Astrocyte of the cerebellum (primary cell): ENCODE measurements at regions not wholly inside any gene's neighbourhood (a gene's known extent, or its start where the extent isn't known, plus 50 kb on each side); places are given as distances from the start of the nearest gene placed in this dataset.
"Not testable (repeated sequence)": the region's sequence is repeated elsewhere in the genome, so short reads cannot be mapped to it uniquely, and the experiment has no call there.

ENCODE experiments used
- DNase-seq: peaks from one replicate; pipeline ENCODE4 v3.0.0-alpha.2; 2011; ENCODE audit warnings: low read depth
- H3K4me3 ChIP-seq: 2 replicates; pipeline ENCODE4 v1.5.1; 2011; ENCODE audit warnings: mild to moderate bottlenecking, low read depth, low read length, moderate library complexity
- CTCF ChIP-seq: IDR thresholded peaks from 2 replicates; pipeline ENCODE4 v1.5.1; 2012; ENCODE audit warnings: low read length, low read depth, moderate library complexity, mild to moderate bottlenecking; ENCODE audit errors: missing control alignments
- in situ Hi-C: cut with HindIII; loops from 2 replicates; pipeline ENCODE4 v1.10.0; 2017; ENCODE audit warnings: low sequenced_read_pairs

- TF ChIP-seq CTCF = no peak
- in situ Hi-C loops = no loop called here
- DNase-seq = no peak
- no peak overlapping the region for H3K4me3 ChIP-seq
Measured at GRCh38 chr3:182521339-182521738, 272.0 kb upstream of the ATP11B start.

- DNase-seq, in situ Hi-C loops, H3K4me3 ChIP-seq: not testable (repeated sequence)
Measured at GRCh38 chr3:182523424-182523823, 269.9 kb upstream of the ATP11B start.

- TF ChIP-seq CTCF = no peak
- in situ Hi-C loops = no loop called here
- no peak overlapping the region for H3K4me3 ChIP-seq
- no peak for DNase-seq
Measured at GRCh38 chr3:182523836-182524235, 269.5 kb upstream of the ATP11B start.

GRCh38 chr3:182524711-182525401 lies 268.4 kb upstream of the ATP11B start:
- in situ Hi-C loops = no loop called here
- DNase-seq = no peak
- no peak for TF ChIP-seq CTCF
- no peak overlapping the region for H3K4me3 ChIP-seq

GRCh38 chr3:182525766-182526374 lies 267.4 kb upstream of the ATP11B start:
- no peak for TF ChIP-seq CTCF
- in situ Hi-C loops = no loop called here
- DNase-seq = no peak
- no peak overlapping the region for H3K4me3 ChIP-seq

- in situ Hi-C loops = no loop called here
- DNase-seq = no peak
- no peak overlapping the region for H3K4me3 ChIP-seq
- no peak for TF ChIP-seq CTCF
Measured at GRCh38 chr3:182527745-182528144, 265.6 kb upstream of the ATP11B start.

GRCh38 chr3:182530316-182530715 lies 263.0 kb upstream of the ATP11B start:
- in situ Hi-C loops = no loop called here

More at GRCh38 chr3:182530316-182530715, 263.0 kb upstream of the ATP11B start:
- TF ChIP-seq CTCF = no peak
- H3K4me3 ChIP-seq = no peak overlapping the region
- DNase-seq = no peak
